Heart left ventricle (tissue), 13 donors: ENCODE measurements at regions not wholly inside any gene's neighbourhood (a gene's known extent, or its start where the extent isn't known, plus 50 kb on each side); places are given as distances from the start of the nearest gene placed in this dataset.

Experiments used
- POLR2A ChIP-seq, 2 donors: fragments of 450-650 bp; IDR thresholded peaks; one replicate each; pipeline ENCODE4 v1.6.1; 2017; ENCODE audit warnings: antibody characterized with exemption in 2 of 2, mild to moderate bottlenecking in 2 of 2, moderate library complexity in 2 of 2
- TF ChIP-seq, protein P1 (sequence below), 12 donors: fragments of 200-600 bp; sonication (generic) in 4 of 12; IDR thresholded peaks; one replicate each; pipeline versions ENCODE4 v1.5.0 to v1.8.0; 2018 to 2022; ENCODE audit warnings: antibody characterized with exemption in 12 of 12, mild to moderate bottlenecking in 5 of 12
- donor health status: ischemic (EF 13 %, LVEDD 7.1; RV severe dilation, severe dysfunction).
- donor health status: DM: no; HTN: yes; CAD: no.
- donor health status: DM: no; HTN: no; CAD: no.
- donor health status: ischemic (EF 25% LVEDD 6.9; RV normal size, moderate dysfunction).
- donor health status: ischemic (EF 25% LVEDD 5.7; RV mildly dilated, moderate dysfunction).
- donor health status: ischemic (EF 35%, LVEDD 5.7; RV mildly dilated, moderate dysfunction).
- donor health status: nonischemic (EF 11% LVEDD 7.7; RV severe dilation, severe dysfunction).
- donor health status: DM: yes; HTN: yes; CAD: no.
- donor health status: PGD.
- donor health status: ischemic (EF 29% LVEDD 5.4; RV normal size, mild dysfunction).
- donor health status: nonischemic (EF 23%, LVEDD 6.1; RV moderate dilation, normal function).

DNA sequence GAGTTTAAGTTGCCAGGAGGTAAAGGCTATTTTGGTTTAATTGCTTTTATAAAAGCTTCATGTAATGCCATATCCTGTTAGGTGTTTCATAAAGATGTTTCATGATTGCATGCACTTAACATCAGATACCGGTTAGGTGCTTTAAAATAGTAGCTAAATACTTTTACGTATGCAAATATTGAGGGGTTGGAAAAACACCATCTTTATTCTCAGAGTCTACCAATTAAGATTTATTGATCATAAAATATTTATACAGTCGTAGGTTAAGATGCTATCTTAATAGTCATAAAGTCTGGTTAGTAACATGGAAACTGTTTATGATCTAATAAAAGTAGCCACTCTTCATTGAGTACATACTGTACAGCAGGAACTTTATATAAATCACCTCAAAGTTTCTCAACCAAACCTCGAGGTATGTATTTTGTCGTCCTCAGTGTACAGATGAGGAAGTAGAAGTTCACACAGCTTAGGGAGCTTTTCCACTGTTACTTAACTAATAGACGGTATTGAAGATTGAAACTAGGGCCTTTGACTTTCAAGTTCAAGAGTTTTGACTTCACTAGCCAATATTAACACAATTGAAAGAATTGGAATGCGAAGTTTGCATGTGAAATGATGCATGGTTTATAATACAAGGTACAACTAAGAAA lies 897.1 kb downstream of the GATA3 start:
- TF ChIP-seq, protein P1, sequence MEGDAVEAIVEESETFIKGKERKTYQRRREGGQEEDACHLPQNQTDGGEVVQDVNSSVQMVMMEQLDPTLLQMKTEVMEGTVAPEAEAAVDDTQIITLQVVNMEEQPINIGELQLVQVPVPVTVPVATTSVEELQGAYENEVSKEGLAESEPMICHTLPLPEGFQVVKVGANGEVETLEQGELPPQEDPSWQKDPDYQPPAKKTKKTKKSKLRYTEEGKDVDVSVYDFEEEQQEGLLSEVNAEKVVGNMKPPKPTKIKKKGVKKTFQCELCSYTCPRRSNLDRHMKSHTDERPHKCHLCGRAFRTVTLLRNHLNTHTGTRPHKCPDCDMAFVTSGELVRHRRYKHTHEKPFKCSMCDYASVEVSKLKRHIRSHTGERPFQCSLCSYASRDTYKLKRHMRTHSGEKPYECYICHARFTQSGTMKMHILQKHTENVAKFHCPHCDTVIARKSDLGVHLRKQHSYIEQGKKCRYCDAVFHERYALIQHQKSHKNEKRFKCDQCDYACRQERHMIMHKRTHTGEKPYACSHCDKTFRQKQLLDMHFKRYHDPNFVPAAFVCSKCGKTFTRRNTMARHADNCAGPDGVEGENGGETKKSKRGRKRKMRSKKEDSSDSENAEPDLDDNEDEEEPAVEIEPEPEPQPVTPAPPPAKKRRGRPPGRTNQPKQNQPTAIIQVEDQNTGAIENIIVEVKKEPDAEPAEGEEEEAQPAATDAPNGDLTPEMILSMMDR (IDR thresholded peaks at IDR 0.05): no peak
- TF ChIP-seq POLR2A (IDR thresholded peaks at IDR 0.05): no peak
